ENCODE measurements at regions not wholly inside any gene's neighbourhood (a gene's known extent, or its start where the extent isn't known, plus 50 kb on each side); places are given as distances from the start of the nearest gene placed in this dataset.

GRCh38 chr7:115153769-115154477, 232.0 kb downstream of the MDFIC start:
- H3K4me3 ChIP-seq (ENCODE audit: low read depth, low read length): no peak overlapping the region
- no peak for DNase-seq
- no peaks in the 10 kb centered on the region for H3K27me3 ChIP-seq (ENCODE audit: insufficient read depth, low read depth, severe bottlenecking)
- no peaks in the 10 kb centered on the region for H3K36me3 ChIP-seq
- H3K9me3 ChIP-seq (ENCODE audit: severe bottlenecking): no peaks in the 10 kb centered on the region
- TF ChIP-seq CTCF (IDR thresholded peaks at IDR 0.05; ENCODE audit: low read depth, low read length): no peak
- H3K27ac ChIP-seq: no peak overlapping the region

DNA sequence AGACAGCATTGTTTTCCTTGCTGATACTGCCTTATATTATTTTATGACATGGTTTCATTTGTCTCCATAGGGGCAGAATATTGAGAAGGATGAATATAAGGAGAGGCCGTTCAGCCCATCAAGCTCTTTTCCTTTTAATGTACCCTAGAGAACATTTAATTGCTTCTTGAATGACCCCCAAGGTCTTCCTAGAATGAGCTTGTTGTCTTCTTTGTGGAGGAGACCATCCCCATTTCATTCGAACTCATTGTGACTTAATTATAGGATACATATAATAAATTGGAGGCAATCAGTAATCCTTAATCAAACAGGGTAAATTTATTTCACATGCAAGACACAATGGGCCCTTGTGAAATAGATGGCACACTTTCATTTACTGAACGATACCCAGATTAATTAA, 231.3 kb downstream of the MDFIC start:
- H3K27me3 ChIP-seq (ENCODE audit: insufficient read depth, low read depth, severe bottlenecking): no peaks in the 10 kb centered on the region
- H3K27ac ChIP-seq: no peak overlapping the region
- DNase-seq: no peak
- no peak for TF ChIP-seq CTCF (IDR thresholded peaks at IDR 0.05; ENCODE audit: low read depth, low read length)
- no peaks in the 10 kb centered on the region for H3K36me3 ChIP-seq
- H3K4me3 ChIP-seq (ENCODE audit: low read depth, low read length): no peak overlapping the region
- H3K9me3 ChIP-seq (ENCODE audit: severe bottlenecking): no peaks in the 10 kb centered on the region

GRCh38 chr7:115146148-115146547, 224.3 kb downstream of the MDFIC start:
- no peaks in the 10 kb centered on the region for H3K9me3 ChIP-seq (ENCODE audit: severe bottlenecking)
- no peaks in the 10 kb centered on the region for H3K36me3 ChIP-seq
- no peak overlapping the region for H3K4me3 ChIP-seq (ENCODE audit: low read depth, low read length)
- H3K27ac ChIP-seq: no peak overlapping the region
- DNase-seq: no peak
- no peaks in the 10 kb centered on the region for H3K27me3 ChIP-seq (ENCODE audit: insufficient read depth, low read depth, severe bottlenecking)
- TF ChIP-seq CTCF (IDR thresholded peaks at IDR 0.05; ENCODE audit: low read depth, low read length): no peak

GRCh38 chr7:115145512-115145911, 223.6 kb downstream of the MDFIC start:
- Histone ChIP-seq H3K4me3 (ENCODE audit: low read depth, low read length) (no peak overlapping the region), H3K9me3 (ENCODE audit: severe bottlenecking) (no peaks in the 10 kb centered on the region), H3K27me3 (ENCODE audit: insufficient read depth, low read depth, severe bottlenecking) (no peaks in the 10 kb centered on the region), H3K27ac (no peak overlapping the region), H3K36me3 (no peaks in the 10 kb centered on the region)
- DNase-seq: no peak
- no peak for TF ChIP-seq CTCF (IDR thresholded peaks at IDR 0.05; ENCODE audit: low read depth, low read length)

DNA sequence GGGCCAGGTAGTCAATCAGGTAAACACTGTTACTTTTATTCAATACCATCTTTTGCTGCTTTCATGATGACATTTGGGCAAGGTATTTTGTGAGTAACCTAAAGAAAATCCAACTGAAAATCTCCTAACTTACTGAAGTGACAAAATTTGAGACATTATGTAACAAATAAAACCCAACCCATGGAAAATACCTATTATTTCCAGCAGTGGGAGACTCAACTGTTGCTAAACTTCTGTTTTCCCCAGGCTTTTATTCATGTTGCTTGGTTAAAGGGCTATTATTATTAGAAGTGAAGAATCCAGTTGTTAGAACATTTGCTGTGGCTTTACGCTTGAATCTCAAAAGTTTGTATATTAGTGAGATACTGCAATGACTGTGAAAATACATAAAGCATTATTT, 215.9 kb downstream of the MDFIC start:
- Histone ChIP-seq H3K27ac (no peak overlapping the region), H3K36me3 (no peaks in the 10 kb centered on the region), H3K4me3 (ENCODE audit: low read depth, low read length) (no peak overlapping the region), H3K27me3 (ENCODE audit: insufficient read depth, low read depth, severe bottlenecking) (no peaks in the 10 kb centered on the region), H3K9me3 (ENCODE audit: severe bottlenecking) (no peaks in the 10 kb centered on the region)
- no peak for DNase-seq
- no peak for TF ChIP-seq CTCF (IDR thresholded peaks at IDR 0.05; ENCODE audit: low read depth, low read length)

Data from WERI-Rb-1 (cell line).